GM19238 (cell line): ENCODE measurements at regions not wholly inside any gene's neighbourhood (a gene's known extent, or its start where the extent isn't known, plus 50 kb on each side); places are given as distances from the start of the nearest gene placed in this dataset.

Experiments
- DNase-seq: peaks from one replicate; pipeline ENCODE4 v3.0.0; 2011; ENCODE audit warnings: low spot score; ENCODE audit not compliant: insufficient read length

DNA sequence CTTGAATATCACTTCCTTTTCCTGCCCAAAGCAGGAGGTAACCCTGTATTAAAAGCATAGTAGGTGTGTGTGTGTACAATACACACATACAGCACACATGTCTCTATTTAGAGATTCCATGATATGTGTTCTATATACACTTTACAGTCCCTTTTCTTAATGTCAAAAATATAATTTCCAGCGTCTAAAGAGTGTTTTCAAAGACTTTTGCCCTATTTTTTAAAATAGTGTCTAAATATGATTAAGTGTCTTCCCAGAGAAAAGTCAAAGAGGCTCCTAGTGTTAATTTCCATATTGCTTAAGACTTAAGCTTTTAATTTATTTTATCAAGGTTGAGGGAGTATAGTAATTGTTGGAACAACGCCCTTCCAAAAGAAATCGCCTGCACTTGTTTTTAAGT lies 420.3 kb upstream of the POU3F3 start:
- DNase-seq: no peak

DNA sequence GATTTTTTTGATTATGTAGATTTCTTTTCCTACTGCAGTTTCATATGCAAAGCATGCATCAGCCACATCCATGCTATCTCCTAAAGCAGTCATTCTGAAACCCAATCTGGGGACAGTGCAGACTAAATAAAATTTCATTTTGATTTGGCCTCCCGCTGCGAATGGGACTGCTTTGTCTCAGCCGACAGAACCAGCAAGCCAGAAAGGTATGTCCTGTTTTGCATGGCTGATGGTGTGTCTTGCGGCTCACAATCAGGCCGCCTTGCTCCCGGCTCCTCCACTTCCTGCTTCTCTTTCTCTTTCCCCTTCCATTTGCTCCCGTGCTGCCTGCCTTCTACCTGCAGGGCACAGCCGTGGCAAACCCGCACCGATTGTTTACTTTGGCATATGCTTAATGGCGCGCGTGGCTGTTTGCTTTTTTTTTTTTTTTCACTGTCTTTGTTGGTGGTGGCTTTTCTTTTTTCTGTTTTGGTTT lies 419.6 kb upstream of the POU3F3 start:
- DNase-seq: peak; percentile 7

DNA sequence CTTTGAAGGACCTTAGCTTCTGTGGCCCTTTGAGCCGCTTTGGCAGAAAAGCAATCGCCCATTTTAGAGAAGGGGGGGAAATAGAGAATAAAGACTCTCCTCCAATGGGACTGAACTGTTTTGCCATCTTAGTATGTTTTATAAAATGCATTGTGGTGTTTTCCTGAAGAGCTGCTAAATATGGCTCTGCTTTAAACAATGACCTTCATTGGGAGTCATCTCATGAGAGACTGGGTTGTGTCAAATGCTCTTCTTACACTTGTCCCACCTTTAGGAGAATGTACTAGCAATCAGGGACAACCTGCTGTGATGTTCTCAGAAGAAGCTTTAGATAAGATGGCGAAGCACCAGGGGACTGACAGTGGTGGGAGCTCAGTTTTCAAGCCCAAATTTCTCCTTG lies 418.9 kb upstream of the POU3F3 start:
- no peak for DNase-seq

DNA sequence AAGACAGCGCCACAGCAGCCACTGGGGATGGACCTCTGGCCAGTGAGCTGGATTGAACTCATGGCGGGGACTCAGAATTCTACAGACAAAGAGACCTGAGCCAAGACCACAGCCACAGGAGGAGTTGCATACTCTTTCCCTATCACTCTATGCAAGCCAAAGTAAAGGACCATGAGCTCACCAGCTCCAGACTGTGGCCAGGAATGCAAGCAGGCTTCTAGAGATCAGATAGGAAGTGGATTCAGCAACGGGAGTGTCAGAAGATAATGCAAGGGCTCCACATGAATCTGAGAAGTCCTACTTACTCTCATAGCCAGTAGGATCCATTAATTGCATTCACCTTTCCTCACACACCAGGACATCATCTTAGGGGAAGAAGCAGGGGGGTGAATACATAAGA lies 415.4 kb upstream of the POU3F3 start:
- DNase-seq: no peak

DNA sequence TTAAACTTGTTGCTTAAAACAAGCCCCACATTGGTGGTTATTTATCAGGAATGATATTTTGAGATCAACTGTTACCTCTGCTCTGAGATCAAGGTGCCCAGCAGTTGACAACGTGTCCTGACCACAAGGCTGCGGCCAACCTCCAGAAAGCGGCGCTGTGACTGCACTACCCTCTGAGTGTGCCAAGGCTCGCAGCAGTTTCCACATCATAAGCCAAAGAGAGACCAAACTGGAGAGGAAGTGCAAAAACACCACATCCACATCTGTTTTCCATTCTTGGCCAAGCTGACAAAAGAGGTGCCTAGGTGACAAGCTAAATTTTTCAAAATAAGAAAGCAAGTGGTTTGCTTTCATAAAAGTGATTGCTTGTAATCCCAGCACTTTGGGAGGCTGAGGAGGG lies 410.8 kb upstream of the POU3F3 start:
- no peak for DNase-seq

DNA sequence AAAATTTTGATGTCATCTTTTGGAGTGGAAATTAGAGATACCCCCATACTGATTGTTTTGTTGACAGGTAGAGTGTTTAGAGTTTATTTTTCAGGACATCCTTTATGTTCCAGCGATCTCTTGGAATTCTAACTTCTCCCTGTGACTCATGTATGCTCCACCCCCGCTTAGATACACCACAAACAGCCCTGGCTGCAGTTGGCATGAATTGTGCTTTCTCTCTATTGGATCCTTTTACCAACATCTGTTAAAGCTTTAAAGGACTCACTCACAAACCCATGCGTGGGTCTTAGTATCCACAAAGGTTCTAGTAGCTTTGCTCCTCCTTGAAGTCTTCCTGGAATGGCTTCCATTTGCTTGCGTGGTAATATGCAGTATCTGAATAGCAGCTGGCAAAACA lies 409.5 kb upstream of the POU3F3 start:
- no peak for DNase-seq

DNA sequence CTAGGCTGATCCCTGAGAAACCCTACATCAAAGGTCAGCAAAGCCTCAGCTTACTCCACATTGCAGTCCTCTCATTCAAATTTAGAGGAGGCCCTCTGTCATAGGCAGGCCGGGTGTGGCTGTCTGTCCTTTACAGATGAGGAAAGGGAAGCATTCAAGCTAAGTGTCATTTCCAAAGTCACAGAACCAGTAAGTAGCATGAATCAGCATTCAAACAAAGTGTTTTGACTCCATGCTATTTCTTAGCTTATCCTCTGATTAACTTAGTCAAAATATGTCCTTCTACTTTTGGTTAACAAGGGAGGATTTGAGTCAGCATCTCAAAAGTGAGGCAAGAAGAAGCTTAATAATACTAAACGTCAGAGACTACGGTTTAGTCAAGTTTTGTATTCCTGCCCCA lies 409.0 kb upstream of the POU3F3 start:
- DNase-seq: no peak

DNA sequence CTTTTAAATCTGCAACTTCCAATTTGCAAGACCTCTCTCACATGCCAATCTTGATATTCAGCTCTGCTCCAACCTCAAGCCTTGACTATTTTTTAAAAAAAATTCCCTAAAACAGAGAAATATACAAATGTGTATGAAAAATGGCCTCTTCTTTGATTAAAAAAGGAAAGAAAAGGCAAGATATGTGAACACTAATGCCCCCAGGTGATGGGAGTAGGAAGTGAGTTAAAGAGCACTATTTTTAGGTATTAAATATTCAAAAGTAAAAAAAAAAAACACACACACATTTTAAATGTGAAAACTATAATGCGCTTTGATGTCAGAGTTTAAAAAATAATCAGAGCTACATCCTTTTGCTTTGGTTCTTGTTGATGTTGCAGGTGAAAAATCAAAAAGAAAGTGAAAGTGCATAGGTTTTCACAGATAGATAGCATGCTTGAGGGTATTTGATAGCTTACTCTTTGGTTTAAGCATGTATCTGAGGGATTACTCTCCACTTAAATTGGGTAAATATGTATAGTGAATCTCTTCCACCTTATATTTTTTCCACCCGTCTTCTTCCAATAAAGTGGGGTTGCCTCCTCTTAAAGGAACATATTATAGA lies 406.0 kb upstream of the POU3F3 start:
- DNase-seq: no peak

DNA sequence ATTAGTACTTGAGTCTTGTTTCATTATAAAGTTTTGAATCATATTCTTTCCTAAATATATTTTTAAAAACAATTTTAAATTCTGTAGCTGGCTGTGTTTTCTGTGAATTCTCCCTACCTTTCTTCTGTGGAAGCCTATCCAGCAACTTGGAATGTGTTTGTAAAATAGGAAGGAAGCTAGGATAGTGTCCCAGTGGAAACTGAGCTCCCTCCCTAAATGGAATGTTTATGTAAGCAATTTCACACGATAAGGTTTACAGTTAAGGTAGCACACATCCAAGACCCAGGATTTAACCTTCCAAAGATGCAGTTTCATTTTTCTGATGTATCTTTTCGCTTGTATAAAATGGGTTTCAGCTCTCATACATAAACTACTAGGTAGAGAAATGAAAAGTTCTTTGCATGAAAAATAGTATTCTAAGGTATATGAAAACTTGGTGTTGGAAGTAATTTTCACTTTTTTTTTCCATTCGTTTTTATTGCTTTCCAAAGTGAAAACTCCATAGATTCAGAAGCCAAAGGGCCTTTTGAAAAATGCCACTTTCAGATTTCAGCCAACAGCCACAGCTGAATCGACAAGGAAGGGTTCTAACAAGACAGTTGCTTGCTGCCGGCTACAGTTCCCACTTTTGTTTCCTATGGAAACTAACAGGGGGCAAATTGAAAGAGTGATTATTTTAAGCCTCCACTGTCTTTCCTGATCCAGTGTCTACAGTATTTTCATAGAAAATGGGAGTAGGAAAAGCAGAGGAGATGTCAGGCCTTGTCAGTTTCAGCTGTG lies 405.1 kb upstream of the POU3F3 start:
- no peak for DNase-seq

DNA sequence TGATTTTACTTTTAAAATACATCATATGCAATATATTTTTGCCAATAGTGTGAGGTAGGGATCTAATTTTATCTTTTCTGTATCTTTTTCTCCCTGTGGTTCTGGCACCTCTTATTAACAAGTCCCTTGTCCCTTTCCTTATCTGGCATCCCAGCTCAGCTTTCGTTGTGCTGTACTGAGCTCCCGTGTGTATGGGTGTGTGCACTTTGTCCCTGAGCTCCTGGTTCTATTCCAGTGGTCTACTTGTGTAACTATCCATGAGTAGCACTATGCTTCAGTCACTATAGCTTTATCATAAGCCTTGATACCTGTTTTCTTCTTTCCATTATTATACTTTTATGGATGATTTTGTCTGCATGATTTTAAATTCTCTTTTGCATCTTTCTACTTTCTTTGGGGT lies 401.4 kb upstream of the POU3F3 start:
- DNase-seq: no peak

DNA sequence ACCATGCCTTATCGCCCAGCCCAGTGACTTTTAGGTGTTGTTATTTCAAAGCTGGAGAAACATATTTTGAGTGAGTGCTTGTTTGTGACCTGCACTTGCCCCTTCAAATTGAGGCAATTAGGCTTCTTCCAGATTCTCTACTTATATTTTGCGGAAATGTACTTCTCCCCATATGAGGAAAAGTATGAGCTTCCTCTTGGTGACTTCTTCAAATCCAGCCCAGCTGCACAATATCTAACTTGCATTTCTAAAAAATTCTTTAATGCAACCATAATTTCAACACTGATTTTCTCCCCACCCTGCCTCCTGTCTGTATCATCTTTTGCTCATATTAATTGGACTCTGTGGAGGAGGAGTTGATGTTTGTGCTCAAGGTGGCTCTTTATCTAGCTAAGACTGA lies 391.2 kb upstream of the POU3F3 start:
- no peak for DNase-seq

DNA sequence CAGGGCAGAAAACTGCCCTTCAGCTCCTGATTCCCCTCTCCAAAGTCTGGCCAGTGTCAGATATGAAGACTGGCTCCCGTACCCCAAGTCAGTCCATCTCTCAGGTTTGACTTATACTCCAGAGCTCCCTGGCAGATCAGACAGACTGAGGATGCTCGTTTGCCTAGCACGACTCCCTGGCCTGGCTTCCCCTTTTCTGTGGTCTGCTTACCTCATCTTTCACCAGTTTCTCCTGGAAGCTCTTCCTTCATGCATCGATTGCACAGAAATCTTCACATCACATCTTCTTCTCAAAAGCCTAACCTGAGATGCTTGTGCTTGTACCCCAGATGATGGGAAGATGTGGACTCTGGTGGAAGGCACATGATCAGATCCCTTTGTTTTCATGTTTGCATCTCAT lies 387.9 kb upstream of the POU3F3 start:
- DNase-seq: no peak

DNA sequence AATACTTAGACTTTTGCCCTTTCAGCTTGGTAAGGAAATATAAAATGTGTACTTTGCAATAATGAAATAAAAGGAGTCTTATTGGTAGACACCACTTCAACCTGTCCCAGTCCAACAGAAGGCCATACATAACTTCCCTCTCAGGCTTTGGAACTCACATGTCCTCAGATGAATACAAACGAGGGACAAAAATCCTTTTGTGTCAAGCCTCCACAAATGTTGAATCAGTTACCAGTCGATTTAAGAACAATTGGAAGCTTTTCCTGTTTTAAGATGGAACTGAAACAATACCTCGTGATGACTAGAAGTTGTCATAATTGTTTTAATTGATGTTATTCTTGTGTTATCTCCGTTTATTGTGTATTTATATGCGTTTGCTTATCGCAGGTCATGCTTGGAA lies 385.1 kb upstream of the POU3F3 start:
- DNase-seq: no peak

DNA sequence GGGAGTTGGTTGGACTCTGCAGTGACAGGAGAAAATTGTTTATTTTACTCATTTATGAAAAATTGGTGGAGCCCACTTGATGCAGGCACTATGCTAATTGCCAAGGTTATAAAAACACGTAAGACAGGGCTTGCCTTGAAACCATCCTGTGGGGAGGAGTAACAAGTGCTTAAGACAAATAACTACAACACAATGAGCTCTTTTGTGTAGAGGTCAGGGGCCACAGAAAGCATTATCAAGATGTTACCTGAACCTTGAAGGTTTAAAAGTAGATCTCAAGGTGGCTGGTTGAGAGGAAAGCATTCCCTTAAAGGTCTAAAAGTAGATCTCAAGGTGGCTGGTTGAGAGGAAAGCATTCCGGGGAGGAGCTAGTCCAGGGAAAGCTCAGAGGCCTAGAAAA lies 381.8 kb upstream of the POU3F3 start:
- DNase-seq: no peak

DNA sequence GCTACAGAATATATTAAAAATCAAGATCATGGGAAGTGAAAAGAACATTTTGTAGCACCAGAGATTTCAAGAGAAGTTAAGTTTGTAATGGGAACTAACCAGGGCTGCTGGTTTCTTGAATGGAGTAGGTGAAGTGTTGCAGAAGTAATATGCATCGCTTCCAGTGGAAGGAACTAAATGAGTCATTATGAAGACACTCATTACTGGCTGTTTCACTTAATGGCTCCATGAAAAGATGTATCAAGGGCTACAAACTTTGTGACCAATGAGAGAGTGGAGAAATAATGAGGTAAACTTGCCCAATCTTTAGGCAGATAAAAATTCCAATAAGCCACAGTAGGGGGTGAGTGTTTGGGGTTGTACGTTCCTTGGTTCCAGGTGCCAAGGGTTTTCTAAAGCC lies 380.4 kb upstream of the POU3F3 start:
- no peak for DNase-seq

DNA sequence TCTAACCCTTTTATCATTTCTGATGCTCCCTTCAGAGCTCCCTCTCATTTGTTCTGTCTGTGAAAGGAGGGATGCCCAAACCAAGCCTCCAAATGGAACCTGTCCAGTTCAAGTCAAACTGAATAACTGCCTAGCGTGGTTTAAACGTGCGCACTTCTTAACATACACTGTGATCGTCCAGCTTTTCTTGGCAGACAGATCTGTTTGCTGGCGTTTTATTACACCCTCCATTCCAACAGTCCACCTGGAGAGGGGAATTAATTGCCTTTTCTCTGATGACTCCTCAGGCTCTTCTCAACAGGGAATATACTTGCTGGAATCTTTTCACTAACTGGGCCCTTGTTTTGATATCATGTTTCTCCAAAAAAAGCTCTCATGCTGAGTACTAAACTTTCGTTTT lies 379.2 kb upstream of the POU3F3 start:
- no peak for DNase-seq

DNA sequence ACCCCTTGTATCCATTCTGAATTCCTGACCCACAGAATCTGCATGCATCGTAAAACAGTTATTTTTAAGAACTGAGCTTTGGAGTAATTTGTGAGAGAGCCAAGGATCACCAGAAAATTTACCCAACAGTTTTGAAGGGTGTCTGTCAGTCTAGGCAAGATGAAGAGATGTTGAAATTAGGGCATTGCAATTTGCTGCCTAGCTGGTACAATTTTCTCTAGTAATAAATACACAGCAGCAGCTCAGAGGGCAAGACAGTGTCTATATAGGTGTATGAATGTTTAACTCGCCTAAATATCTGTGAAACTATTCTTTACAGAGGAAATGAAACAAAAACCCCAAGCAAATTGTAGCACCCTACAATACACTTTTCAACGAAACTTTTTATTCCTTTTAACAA lies 377.8 kb upstream of the POU3F3 start:
- no peak for DNase-seq

DNA sequence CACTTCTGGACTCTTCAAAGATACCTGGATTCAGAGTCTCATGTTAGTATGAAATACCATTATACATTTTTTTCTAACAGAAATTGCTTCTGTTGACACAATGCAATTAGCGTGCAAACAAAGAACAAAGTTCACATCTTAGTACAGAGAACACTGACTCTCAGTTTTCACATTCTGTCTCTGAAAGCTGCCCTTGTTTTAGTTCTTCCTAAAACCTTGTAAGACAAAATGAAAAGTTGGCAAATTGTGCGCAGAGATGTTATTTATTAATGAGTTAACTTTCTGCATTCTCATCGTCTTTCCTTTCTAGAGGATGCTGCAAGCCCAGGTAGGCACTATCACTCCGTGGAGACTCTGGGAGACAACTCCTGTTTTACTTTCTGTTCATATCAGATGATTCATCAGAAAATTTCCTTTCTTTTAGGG lies 377.3 kb upstream of the POU3F3 start:
- DNase-seq: no peak

DNA sequence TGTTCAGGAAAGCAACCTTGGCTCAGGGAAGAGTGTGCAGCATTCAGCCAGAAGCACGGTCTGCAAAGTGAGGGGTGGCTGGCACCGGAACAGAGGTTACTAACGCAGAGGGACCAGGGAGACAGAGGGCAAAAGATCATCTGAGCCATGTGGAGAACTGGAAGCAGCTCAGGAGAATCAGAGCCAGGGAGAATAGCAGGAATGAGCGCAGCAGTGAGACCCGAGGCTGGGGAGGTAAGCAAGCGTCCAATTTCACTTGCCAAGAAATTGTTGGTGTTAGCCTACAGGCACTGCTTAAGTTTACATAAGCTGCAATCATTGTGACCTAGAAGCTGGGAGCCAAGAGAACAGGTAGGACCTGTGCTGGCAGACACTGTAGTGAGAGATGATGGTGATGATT lies 372.6 kb upstream of the POU3F3 start:
- no peak for DNase-seq

DNA sequence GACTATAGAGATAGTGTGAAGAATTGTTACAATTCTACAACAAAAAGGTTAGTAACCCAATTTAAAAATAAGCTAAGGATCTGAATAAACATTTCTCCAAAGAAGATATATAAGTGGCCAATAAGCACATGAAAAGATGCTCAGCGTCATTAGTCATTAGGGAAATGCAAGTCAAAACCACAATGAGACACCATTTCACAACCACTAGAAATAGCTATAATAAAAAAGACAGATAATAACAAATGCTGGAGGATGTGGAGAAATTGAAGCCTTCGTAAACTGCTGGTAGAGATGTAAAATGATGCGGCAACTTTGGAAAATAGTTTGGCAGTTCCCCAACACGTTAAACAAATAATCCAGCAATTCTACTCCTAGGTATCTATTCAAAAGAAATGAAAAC lies 366.5 kb upstream of the POU3F3 start:
- no peak for DNase-seq

DNA sequence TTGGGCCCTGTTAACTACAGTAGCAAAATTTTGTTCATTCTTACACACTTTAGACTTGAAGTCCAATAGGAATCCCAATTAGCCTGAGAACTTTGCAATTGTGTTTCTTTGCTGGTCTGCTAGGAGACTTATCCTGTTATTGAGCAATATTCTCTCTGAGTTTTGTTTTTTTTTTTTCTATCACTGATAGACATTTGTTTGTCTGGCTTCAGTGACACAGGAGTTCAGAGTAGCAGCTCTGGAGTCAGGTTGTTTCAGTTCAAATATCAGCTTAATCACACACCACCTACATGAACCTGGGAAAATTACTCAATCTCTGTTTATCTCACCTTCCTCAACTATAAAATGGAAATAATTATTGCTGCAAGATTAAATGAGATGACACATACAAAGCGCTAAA lies 360.2 kb upstream of the POU3F3 start:
- no peak for DNase-seq

DNA sequence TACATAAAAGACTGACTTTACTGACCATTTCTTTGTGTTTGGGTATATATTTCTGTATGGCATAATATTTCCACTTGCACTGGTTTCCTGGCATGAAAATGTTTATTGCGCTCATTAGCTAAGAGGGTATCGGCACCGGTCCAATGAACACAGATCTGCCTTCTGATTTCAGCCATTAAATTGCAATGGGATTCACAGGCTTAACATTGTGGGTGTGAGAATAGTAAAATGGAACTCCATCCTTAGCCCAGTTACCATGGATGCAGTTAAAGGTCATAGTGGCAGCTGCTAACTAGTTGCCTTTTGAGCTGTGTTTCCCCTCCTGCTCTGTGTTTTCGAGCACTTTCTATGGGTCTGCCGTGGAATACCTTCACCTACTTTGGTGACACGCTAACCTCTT lies 352.6 kb upstream of the POU3F3 start:
- DNase-seq: no peak

DNA sequence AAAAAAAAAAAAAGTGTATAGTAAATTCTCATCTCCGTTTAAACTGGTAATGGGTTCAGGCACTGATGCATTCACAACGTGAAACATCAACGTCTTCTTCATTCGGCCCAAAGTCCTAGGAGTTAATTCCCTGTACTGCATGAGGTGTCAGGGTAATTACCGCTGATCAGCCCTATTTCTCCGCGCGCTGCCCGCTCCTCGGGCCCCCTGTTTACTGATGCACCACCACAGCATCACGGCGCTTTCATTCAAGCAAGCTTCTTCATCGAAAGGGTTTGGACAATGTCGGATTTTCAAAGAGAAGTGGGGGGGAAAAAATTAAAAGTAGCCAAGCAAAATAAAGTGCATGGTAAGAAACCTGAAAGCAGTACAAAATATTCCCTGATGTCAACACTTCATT lies 352.0 kb upstream of the POU3F3 start:
- no peak for DNase-seq
